ENCODE measurements at regions not wholly inside any gene's neighbourhood (a gene's known extent, or its start where the extent isn't known, plus 50 kb on each side); places are given as distances from the start of the nearest gene placed in this dataset.

- intact Hi-C loops (cut with DNase I): no loop called here
Observed at GRCh38 chr3:118347396-118348168, 687.1 kb downstream of the IGSF11 start.

GRCh38 chr3:118348169-118348557 is 686.5 kb downstream of the IGSF11 start:
- Histone ChIP-seq H3K4me3 (no peak overlapping the region), H3K27ac (no peak overlapping the region), H3K4me1 (no peaks in the 10 kb centered on the region), H3K9me3 (no peaks in the 10 kb centered on the region), H3K27me3 (no peaks in the 10 kb centered on the region), H3K36me3 (no peaks in the 10 kb centered on the region)
- TF ChIP-seq POLR2A (IDR thresholded peaks at IDR 0.05): no peak
- TF ChIP-seq POLR2AphosphoS5 (IDR thresholded peaks at IDR 0.05; ENCODE audit: insufficient read depth in 1 of 2, low read depth in 1 of 2): no peak
- TF ChIP-seq, protein P1, sequence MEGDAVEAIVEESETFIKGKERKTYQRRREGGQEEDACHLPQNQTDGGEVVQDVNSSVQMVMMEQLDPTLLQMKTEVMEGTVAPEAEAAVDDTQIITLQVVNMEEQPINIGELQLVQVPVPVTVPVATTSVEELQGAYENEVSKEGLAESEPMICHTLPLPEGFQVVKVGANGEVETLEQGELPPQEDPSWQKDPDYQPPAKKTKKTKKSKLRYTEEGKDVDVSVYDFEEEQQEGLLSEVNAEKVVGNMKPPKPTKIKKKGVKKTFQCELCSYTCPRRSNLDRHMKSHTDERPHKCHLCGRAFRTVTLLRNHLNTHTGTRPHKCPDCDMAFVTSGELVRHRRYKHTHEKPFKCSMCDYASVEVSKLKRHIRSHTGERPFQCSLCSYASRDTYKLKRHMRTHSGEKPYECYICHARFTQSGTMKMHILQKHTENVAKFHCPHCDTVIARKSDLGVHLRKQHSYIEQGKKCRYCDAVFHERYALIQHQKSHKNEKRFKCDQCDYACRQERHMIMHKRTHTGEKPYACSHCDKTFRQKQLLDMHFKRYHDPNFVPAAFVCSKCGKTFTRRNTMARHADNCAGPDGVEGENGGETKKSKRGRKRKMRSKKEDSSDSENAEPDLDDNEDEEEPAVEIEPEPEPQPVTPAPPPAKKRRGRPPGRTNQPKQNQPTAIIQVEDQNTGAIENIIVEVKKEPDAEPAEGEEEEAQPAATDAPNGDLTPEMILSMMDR (IDR thresholded peaks at IDR 0.05): no peak
- no peak for DNase-seq (ENCODE audit: extremely low spot score in 2 of 2)
- intact Hi-C loops (cut with DNase I): no loop called here

More at GRCh38 chr3:118347396-118348168, 687.1 kb downstream of the IGSF11 start:
- Histone ChIP-seq H3K4me1 (no peaks in the 10 kb centered on the region), H3K36me3 (no peaks in the 10 kb centered on the region), H3K27me3 (no peaks in the 10 kb centered on the region), H3K9me3 (no peaks in the 10 kb centered on the region), H3K4me3 (no peak overlapping the region), H3K27ac (no peak overlapping the region)
- TF ChIP-seq, protein P1 (IDR thresholded peaks at IDR 0.05): no peak
- DNase-seq (ENCODE audit: extremely low spot score in 2 of 2): no peak

DNA sequence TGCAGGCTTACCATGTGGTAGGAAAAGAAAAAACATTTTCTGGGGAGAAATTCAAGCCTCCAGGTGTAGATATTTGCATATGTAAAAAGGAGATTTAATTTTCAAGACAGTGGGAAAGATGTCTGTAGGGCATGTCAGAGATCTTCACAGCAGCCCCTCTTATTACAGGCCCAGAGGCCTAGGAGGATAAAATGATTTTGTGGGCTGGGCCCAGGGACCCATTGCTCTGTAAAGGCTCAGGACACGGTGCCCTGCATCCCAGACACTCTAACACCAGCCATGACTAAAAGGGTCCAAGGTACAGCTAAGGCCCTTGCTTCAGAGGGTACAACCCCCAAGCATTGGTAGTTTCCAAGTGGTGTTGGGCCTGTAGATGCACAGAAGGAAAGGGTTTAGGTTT is 680.1 kb downstream of the IGSF11 start:
- H3K4me1 ChIP-seq: no peaks in the 10 kb centered on the region
- intact Hi-C loops (cut with DNase I): no loop called here
- H3K36me3 ChIP-seq: no peaks in the 10 kb centered on the region
- no peak overlapping the region for H3K4me3 ChIP-seq
- H3K27me3 ChIP-seq: no peaks in the 10 kb centered on the region
- H3K27ac ChIP-seq: no peak overlapping the region
- TF ChIP-seq POLR2AphosphoS5 (IDR thresholded peaks at IDR 0.05; ENCODE audit: insufficient read depth in 1 of 2, low read depth in 1 of 2) (no peak), POLR2A (IDR thresholded peaks at IDR 0.05) (no peak)
- TF ChIP-seq, protein P1 (IDR thresholded peaks at IDR 0.05): no peak
- H3K9me3 ChIP-seq: peaks cover 9% of the 10 kb centered on the region
- no peak for DNase-seq (ENCODE audit: extremely low spot score in 2 of 2)

- Histone ChIP-seq H3K4me1 (no peaks in the 10 kb centered on the region), H3K36me3 (no peaks in the 10 kb centered on the region), H3K4me3 (no peak overlapping the region), H3K9me3 (no peaks in the 10 kb centered on the region), H3K27me3 (no peaks in the 10 kb centered on the region), H3K27ac (no peak overlapping the region)
- TF ChIP-seq POLR2AphosphoS5 (IDR thresholded peaks at IDR 0.05; ENCODE audit: insufficient read depth in 1 of 2, low read depth in 1 of 2) (no peak), POLR2A (IDR thresholded peaks at IDR 0.05) (no peak)
- TF ChIP-seq, protein P1 (IDR thresholded peaks at IDR 0.05): no peak
- intact Hi-C loops (cut with DNase I): no loop called here
- no peak for DNase-seq (ENCODE audit: extremely low spot score in 2 of 2)
Observed at GRCh38 chr3:118369892-118370491, 664.7 kb downstream of the IGSF11 start.

- H3K4me3 ChIP-seq: no peak overlapping the region
Observed at GRCh38 chr3:118380576-118380975, 654.1 kb downstream of the IGSF11 start.

More at GRCh38 chr3:118380576-118380975, 654.1 kb downstream of the IGSF11 start:
- DNase-seq (ENCODE audit: extremely low spot score in 2 of 2): no peak
- intact Hi-C loops (cut with DNase I): no loop called here
- Histone ChIP-seq H3K27ac (no peak overlapping the region), H3K36me3 (no peaks in the 10 kb centered on the region), H3K9me3 (no peaks in the 10 kb centered on the region), H3K4me1 (no peaks in the 10 kb centered on the region), H3K27me3 (no peaks in the 10 kb centered on the region)
- TF ChIP-seq POLR2AphosphoS5 (IDR thresholded peaks at IDR 0.05; ENCODE audit: insufficient read depth in 1 of 2, low read depth in 1 of 2) (no peak), POLR2A (IDR thresholded peaks at IDR 0.05) (no peak)
- TF ChIP-seq, protein P1 (IDR thresholded peaks at IDR 0.05): no peak
